Stimulated activated naive CD8-positive, alpha-beta T cell treated with anti-CD3 and anti-CD28 coated beads, Interleukin-15, Interleukin-2, amounts not matched to agents 100 ng/mL and 50 ng/mL, for 24 hours (primary cell): ENCODE measurements at regions not wholly inside any gene's neighbourhood (a gene's known extent, or its start where the extent isn't known, plus 50 kb on each side); places are given as distances from the start of the nearest gene placed in this dataset.

ENCODE experiments used
- H3K27ac Mint-ChIP-seq: one replicate; pipeline ENCODE4 v1.8.0; 2021; ENCODE audit warnings: mild to moderate bottlenecking, mixed read lengths
- H3K27me3 Mint-ChIP-seq: one replicate; pipeline ENCODE4 v1.8.0; 2021; ENCODE audit warnings: mixed read lengths
- H3K36me3 Mint-ChIP-seq: one replicate; pipeline ENCODE4 v1.8.0; 2021; ENCODE audit warnings: low read depth, mixed read lengths
- H3K4me1 Mint-ChIP-seq: one replicate; pipeline ENCODE4 v1.8.0; 2021; ENCODE audit warnings: low read depth, mixed read lengths
- H3K4me3 Mint-ChIP-seq: one replicate; pipeline ENCODE4 v1.8.0; 2021; ENCODE audit warnings: mild to moderate bottlenecking, mixed read lengths
- H3K9me3 Mint-ChIP-seq: one replicate; pipeline ENCODE4 v1.8.0; 2021; ENCODE audit warnings: mixed read lengths

DNA sequence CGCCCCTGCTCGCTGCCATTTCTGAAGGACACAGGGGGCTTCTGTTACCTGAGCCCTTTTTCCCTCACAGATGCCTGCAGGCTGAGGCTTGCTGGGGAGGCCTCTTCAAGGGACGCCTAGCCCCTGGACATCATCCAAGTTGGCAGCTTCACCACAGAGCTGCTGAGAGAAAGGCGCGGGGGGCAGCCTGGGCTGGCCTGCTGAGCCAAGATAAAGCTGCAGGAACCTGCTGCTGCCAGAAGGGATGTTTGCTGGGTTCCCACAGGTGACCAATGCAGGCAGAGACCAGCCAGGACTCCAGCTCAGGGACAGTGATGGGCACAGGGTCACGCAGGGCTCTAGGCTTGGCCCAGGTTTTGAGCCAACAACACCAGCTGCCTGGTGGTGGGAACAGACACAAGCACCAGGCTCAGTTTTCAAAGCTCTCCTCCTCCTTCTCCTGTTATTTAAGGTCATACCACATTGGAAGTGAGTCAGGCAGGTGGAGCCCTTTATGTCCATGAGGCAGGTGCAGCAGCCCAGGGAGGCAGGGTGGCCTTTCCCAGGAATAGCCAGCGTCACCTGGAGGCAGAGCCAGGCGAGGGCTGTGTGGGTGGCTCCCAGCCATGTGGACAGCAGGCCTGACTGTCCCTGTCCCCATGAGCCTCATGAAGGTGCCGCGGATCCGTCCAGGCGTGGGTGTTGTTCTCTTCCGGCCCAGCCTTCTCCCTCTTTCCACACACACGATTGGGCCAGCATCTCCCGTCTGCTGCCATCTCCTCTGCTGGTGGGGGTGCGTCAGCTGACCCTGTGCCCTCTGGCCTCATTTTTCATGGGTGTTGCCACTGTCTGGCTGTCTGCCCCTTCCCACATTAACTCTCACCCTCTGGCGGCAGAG, 515.5 kb upstream of the MYT1L start:
- H3K4me1 Mint-ChIP-seq = no peaks in the 10 kb centered on the region
- H3K36me3 Mint-ChIP-seq = no peaks in the 10 kb centered on the region
- H3K9me3 Mint-ChIP-seq = no peaks in the 10 kb centered on the region
- H3K27me3 Mint-ChIP-seq = no peaks in the 10 kb centered on the region
- no peak overlapping the region for H3K4me3 Mint-ChIP-seq
- no peak overlapping the region for H3K27ac Mint-ChIP-seq

DNA sequence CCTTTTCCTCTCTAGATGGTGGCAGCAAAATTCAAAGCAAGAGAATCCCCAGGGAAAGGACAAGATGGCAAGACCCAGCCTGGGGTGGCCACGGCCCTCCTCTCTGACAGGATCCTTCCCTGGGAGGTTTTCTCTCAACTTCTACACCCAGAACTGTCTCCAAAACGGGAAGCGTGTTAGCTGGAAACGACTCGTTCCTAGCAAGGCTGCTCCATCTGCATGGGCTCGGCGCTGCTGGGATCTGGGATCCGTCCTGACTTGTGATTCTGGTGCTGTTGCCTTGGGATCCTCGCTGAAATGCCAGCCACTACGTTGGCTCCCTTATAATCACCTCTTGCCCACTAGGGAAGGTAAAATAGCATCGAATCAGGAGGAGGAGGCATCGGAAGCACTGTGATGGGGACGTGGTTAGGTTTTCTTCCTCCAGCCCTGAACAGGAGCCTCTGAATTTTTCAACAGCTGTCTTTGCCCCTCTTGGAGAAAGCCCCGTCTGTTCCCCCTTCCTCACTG, 514.8 kb upstream of the MYT1L start:
- no peaks in the 10 kb centered on the region for H3K4me1 Mint-ChIP-seq
- H3K4me3 Mint-ChIP-seq = no peak overlapping the region
- H3K27ac Mint-ChIP-seq = no peak overlapping the region
- no peaks in the 10 kb centered on the region for H3K9me3 Mint-ChIP-seq
- H3K36me3 Mint-ChIP-seq = no peaks in the 10 kb centered on the region
- no peaks in the 10 kb centered on the region for H3K27me3 Mint-ChIP-seq

DNA sequence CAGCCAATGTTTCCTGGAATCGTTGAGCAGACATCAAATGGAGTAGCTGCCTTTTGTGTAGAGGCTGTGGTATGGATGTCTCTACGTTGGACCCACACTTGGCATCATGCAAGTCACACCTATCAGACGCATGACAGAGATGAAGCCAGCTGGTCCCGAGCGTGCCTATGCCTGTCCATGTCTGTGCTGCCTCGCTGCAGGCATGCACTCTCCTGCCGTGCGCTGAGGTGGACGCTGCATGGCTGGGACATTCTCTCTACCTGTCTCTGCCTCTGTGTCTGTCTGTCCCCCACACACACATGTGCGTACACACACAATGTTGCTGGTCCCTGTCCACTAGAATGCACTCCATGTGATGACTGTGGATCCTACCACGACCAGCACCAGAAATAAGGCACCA, 514.2 kb upstream of the MYT1L start:
- H3K27me3 Mint-ChIP-seq = no peaks in the 10 kb centered on the region
- no peak overlapping the region for H3K4me3 Mint-ChIP-seq
- H3K4me1 Mint-ChIP-seq = no peaks in the 10 kb centered on the region
- H3K27ac Mint-ChIP-seq = no peak overlapping the region
- no peaks in the 10 kb centered on the region for H3K36me3 Mint-ChIP-seq
- no peaks in the 10 kb centered on the region for H3K9me3 Mint-ChIP-seq

GRCh38 chr2:2843969-2844548, 513.0 kb upstream of the MYT1L start:
- Mint-ChIP-seq H3K4me1 (no peaks in the 10 kb centered on the region), H3K27me3 (no peaks in the 10 kb centered on the region), H3K36me3 (no peaks in the 10 kb centered on the region), H3K27ac (no peak overlapping the region), H3K9me3 (no peaks in the 10 kb centered on the region), H3K4me3 (no peak overlapping the region)

GRCh38 chr2:2842466-2842865, 511.4 kb upstream of the MYT1L start:
- no peaks in the 10 kb centered on the region for H3K27me3 Mint-ChIP-seq
- no peaks in the 10 kb centered on the region for H3K36me3 Mint-ChIP-seq
- no peaks in the 10 kb centered on the region for H3K9me3 Mint-ChIP-seq
- no peaks in the 10 kb centered on the region for H3K4me1 Mint-ChIP-seq
- H3K27ac Mint-ChIP-seq = no peak overlapping the region
- H3K4me3 Mint-ChIP-seq = no peak overlapping the region

DNA sequence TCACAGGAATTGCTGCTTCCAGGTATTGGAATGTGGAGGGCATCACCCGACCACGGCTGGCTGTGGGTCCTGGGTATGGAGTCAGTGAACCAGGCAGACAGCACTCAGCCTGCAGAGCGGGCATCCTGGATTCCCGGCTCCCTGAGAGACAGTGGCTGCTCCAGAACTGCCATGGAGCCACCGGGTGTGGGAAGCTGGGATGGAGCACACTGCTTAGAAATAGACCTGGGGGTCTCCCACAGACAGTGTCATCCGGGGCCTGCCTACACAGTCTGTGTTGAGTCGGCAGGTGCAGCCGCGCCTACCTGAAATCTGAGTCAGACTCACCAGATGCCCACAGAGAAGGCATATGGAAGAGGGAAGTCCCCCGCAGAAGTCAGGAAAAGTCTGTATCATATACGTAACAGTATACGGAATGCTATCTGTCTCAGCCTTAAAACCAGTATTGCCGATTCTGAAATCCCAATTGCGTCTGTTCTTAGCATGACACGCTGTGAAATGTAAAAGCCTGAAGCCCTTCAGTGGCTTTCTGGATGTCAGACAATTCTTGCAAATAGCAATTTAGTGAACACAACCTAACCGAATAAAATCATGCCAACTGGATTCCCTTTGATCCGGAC, 509.7 kb upstream of the MYT1L start:
- Mint-ChIP-seq H3K27me3 (no peaks in the 10 kb centered on the region), H3K4me3 (no peak overlapping the region), H3K27ac (no peak overlapping the region), H3K9me3 (no peaks in the 10 kb centered on the region), H3K4me1 (no peaks in the 10 kb centered on the region), H3K36me3 (no peaks in the 10 kb centered on the region)

DNA sequence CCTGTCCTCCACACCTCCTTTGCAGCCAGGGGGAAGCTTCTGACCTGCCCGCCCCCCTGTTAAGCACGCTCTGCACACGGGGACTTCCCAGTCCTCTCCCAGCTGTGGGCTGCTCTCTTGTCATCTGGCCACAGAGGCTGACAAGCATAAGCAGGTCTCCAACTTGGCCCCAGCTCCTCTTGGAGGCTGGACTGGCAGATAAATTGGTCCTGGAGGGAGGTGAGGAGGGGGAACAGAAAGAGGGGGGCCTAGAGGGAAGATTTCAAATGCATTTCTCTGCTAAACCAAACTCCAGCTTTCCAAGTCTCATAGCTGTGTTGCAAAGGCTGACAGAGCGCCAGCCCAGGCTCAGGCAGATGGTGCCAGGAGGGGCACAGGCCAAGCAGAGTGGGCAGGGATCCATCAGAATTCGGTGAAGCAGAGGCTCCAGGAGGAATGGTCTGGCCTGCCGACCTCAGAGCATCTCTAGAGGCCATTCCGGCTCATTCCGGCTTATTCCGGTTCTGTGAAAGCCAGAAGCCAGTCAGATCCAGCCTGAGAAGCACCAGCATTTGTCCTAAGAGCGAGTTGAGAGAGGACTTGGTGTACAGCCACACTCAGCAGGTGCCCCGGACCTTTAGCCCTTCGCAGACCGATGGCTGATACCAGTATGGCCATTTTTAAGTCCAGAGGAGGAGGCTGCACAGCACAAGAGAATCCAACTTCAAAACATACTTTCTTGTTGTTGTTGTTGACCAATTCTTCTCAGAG, 508.9 kb upstream of the MYT1L start:
- Mint-ChIP-seq H3K27me3 (no peaks in the 10 kb centered on the region), H3K9me3 (no peaks in the 10 kb centered on the region), H3K36me3 (no peaks in the 10 kb centered on the region), H3K4me1 (no peaks in the 10 kb centered on the region), H3K27ac (no peak overlapping the region), H3K4me3 (no peak overlapping the region)

DNA sequence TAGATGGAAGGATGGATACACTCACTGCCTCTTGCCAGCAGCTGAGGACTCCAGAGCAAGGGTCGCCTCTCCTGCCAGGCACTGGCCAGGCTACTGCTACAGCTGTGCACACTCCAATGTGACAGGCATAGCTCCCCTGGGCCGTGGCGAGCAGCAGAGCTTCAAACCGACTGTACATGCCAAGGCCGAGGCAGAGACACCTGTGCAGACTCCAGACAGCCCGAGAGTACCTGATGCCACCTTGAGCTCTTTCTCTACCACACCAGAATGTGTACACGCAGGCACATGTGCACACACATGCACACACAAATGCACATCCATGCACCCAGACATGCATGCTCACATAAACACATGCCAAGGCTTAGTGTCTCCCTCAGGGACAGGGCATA, 508.3 kb upstream of the MYT1L start:
- Mint-ChIP-seq H3K27ac (no peak overlapping the region), H3K4me1 (no peaks in the 10 kb centered on the region), H3K27me3 (no peaks in the 10 kb centered on the region), H3K36me3 (no peaks in the 10 kb centered on the region), H3K4me3 (no peak overlapping the region), H3K9me3 (no peaks in the 10 kb centered on the region)

DNA sequence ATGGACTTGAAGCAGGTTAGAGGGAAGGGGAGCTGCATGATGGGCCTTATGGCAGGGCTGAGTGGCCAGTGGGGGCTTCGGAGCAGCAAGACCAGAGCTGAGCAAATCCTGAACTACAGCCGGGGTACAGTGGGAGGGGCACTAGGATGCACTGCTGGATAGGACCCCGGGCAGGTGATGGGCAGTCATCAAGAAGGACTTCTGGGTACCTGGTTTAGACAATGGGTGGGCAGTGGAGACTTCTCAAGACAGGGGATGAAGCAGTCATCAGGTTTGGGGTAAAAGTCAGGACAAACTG, 507.4 kb upstream of the MYT1L start:
- Mint-ChIP-seq H3K27me3 (no peaks in the 10 kb centered on the region), H3K4me1 (no peaks in the 10 kb centered on the region), H3K36me3 (no peaks in the 10 kb centered on the region), H3K27ac (no peak overlapping the region), H3K9me3 (no peaks in the 10 kb centered on the region), H3K4me3 (no peak overlapping the region)

DNA sequence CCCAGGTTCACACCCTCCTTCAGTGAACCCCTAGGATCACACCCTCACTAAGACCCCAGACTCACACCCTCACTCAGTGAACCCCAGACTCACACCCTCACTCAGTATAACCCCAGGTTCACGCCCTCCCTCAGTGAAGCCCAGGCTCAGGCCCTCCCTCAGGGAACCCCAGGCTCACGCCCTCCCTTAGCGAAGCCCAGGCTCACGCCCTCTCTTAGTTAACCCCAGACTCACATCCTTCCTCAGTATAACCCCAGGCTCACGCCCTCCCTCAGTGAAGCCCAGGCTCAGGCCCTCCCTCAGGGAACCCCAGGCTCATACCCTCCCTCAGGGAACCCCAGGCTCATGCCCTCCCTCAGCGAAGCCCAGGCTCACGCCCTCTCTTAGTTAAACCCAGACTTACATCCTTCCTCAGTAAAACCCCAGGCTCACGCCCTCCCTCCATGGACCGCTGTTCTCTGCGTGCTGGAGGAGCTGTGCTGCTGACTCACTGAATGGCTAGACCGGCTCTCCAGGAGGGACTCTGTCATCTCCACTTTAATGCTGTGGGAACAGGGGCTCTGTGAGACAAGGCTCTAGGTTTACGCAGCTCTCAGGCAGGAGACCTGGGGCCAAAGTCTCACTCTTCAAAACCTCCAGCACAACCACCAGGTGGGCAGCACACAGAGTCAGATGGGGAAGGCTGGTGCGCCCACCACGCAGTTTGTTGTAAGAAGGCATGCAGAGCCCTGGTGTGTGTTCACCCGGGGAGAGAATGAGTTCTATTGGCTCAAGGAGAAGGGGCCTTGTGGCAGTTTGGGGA, 506.9 kb upstream of the MYT1L start:
- Mint-ChIP-seq H3K9me3 (no peaks in the 10 kb centered on the region), H3K36me3 (no peaks in the 10 kb centered on the region), H3K27ac (no peak overlapping the region), H3K4me3 (no peak overlapping the region), H3K4me1 (no peaks in the 10 kb centered on the region), H3K27me3 (no peaks in the 10 kb centered on the region)

DNA sequence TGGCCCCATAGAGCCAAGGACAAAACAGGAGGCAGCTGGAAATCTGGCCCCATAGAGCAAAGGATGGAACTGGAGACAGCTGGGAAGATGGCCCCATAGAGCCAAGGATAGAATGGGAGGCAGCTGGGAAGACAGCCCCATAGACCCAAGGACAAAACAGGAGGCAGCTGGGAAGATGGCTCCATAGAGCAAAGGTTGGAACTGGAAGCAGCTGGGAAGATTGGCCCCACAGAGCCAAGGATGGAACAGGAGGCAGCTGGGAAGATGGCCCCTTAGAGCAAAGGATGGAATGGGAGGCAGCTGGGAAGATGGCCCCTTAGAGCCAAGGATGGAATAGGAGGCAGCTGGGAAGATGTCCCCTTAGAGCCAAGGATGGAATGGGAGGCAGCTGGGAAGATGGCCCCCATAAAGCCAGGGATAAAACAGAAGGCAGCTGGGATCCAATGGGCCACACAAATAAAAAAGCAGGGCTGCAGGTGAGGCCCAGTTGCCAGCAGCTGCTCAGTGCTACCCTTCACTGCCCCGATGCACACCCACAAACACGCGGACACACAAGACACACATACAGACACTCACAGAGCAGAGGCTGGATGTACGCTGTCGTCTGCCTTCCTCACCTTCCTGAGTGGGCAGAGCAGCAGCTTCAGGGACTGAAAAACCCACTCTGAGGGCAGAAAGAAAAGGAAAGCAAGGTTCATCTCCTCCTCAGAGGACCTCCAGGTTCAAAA, 505.4 kb upstream of the MYT1L start:
- Mint-ChIP-seq H3K9me3 (peaks cover 1% of the 10 kb centered on the region), H3K27ac (no peak overlapping the region), H3K27me3 (no peaks in the 10 kb centered on the region), H3K4me3 (no peak overlapping the region), H3K36me3 (no peaks in the 10 kb centered on the region), H3K4me1 (no peaks in the 10 kb centered on the region)

- H3K27ac Mint-ChIP-seq = no peak overlapping the region
- H3K36me3 Mint-ChIP-seq = no peaks in the 10 kb centered on the region
- no peaks in the 10 kb centered on the region for H3K4me1 Mint-ChIP-seq
- H3K9me3 Mint-ChIP-seq = peaks cover 7% of the 10 kb centered on the region
- no peaks in the 10 kb centered on the region for H3K27me3 Mint-ChIP-seq
- H3K4me3 Mint-ChIP-seq = no peak overlapping the region
These were observed 503.6 kb upstream of the MYT1L start for GRCh38 chr2:2834516-2835254.

- Mint-ChIP-seq H3K36me3 (no peaks in the 10 kb centered on the region), H3K27ac (no peak overlapping the region), H3K9me3 (peaks cover 7% of the 10 kb centered on the region), H3K4me1 (no peaks in the 10 kb centered on the region), H3K27me3 (no peaks in the 10 kb centered on the region), H3K4me3 (no peak overlapping the region)
These were observed 503.0 kb upstream of the MYT1L start for GRCh38 chr2:2834105-2834504.
